GM12878 (cell line): ENCODE measurements at regions not wholly inside any gene's neighbourhood (a gene's known extent, or its start where the extent isn't known, plus 50 kb on each side); places are given as distances from the start of the nearest gene placed in this dataset.

Source experiments
- ATAC-seq: fragments of 200-7000 bp; cut with Tn5 transposase; 3 replicates; pipeline ENCODE4 v1.9.1; 2020; ENCODE audit warnings: mild to moderate bottlenecking, moderate library complexity
- BruUV-seq: library from RNA; stranded (reverse); fragments of 400-500 nt; replicated peaks from 2 replicates; lab custom pipeline; 2021; lab: Mats Ljungman, UMichigan
- CTCF ChIA-PET: fragments of 300-600 bp; sonication (Branson Sonifier 250); formaldehyde crosslinking; extraction: SDS; loops from one replicate; lab custom pipeline; 2021; ENCODE audit warnings: inconsistent platforms; lab: Yijun Ruan, JAX
- POLR2A ChIA-PET: fragments of 350-600 bp; formaldehyde crosslinking; extraction: SDS; loops from one replicate; lab custom pipeline; 2021; ENCODE audit warnings: inconsistent platforms; lab: Charles Lee
- RAD21 ChIA-PET: fragments of 300-600 bp; sonication (Branson Sonifier 250); formaldehyde crosslinking; loops from one replicate; lab custom pipeline; 2023; ENCODE audit warnings: antibody characterized with exemption; ENCODE audit not compliant: unreplicated experiment; lab: Charles Lee
- SMC1A ChIA-PET: fragments of 300-600 bp; sonication (Branson Sonifier 250); formaldehyde crosslinking; loops from one replicate; lab custom pipeline; 2023; ENCODE audit not compliant: unreplicated experiment, uncharacterized antibody; lab: Charles Lee
- DNase-seq: peaks from one replicate; pipeline ENCODE4 v3.0.0-alpha.2; 2011; ENCODE audit warnings: low read depth, low spot score
- FAIRE-seq: peaks from 3 replicates; lab custom pipeline; 2011; peaks lifted over from hg19 to GRCh38; lab: Jason Lieb, UNC
- H2AFZ ChIP-seq: 2 replicates; pipeline ENCODE4 v1.6.0; 2011; ENCODE audit warnings: low read depth, low read length, control low read depth; ENCODE audit not compliant: control insufficient read depth
- H3K27ac ChIP-seq: 2 replicates; pipeline ENCODE4 v1.5.1; 2011; ENCODE audit warnings: control low read depth; ENCODE audit not compliant: control insufficient read depth, insufficient read depth
- H3K27me3 ChIP-seq, 2 experiments: replicated peaks in 1 of 2; 2 replicates each; pipeline versions ENCODE4 v1.6.0 to v1.6.1; 2011; ENCODE audit warnings: low read length in 1 of 2; ENCODE audit not compliant: control insufficient read depth in 2 of 2, insufficient read depth in 2 of 2
- H3K36me3 ChIP-seq, 2 experiments: 2 replicates each; pipeline ENCODE4 v1.5.1; 2011; ENCODE audit warnings: low read length in 1 of 2; ENCODE audit not compliant: control insufficient read depth in 2 of 2, insufficient read depth in 2 of 2
- H3K4me1 ChIP-seq: 2 replicates; pipeline ENCODE4 v1.6.1; 2011; ENCODE audit warnings: mild to moderate bottlenecking, low read length, moderate library complexity, mixed read lengths; ENCODE audit not compliant: control insufficient read depth, insufficient read depth
- H3K4me2 ChIP-seq: 2 replicates; pipeline ENCODE4 v1.6.0; 2011; ENCODE audit warnings: control low read depth; ENCODE audit not compliant: control insufficient read depth, insufficient read depth
- H3K4me3 ChIP-seq: fragments of 200-600 bp; sonication (generic); 2 replicates; pipeline ENCODE4 v1.5.1; 2016
- H3K79me2 ChIP-seq: 2 replicates; pipeline ENCODE4 v1.6.0; 2011; ENCODE audit warnings: low read length; ENCODE audit not compliant: control insufficient read depth, insufficient read depth
- H3K9ac ChIP-seq: 2 replicates; pipeline ENCODE4 v1.8.0; 2011; ENCODE audit warnings: low read length, control low read depth, mixed read lengths; ENCODE audit not compliant: control insufficient read depth, insufficient read depth
- H3K9me3 ChIP-seq: replicated peaks from 3 replicates; pipeline ENCODE4 v1.5.1; 2011; ENCODE audit warnings: mild to moderate bottlenecking, low read length; ENCODE audit not compliant: control insufficient read depth, insufficient read depth
- H4K20me1 ChIP-seq: 2 replicates; pipeline ENCODE4 v1.6.0; 2011; ENCODE audit not compliant: control insufficient read depth, insufficient read depth
- ASH2L ChIP-seq: fragments of 300-600, 200-600 bp; sonication (generic); IDR thresholded peaks from 2 replicates; pipeline ENCODE4 v1.6.1; 2017; ENCODE audit warnings: low read depth, mild to moderate bottlenecking, borderline replicate concordance
- ATF2 ChIP-seq: IDR thresholded peaks from 2 replicates; pipeline ENCODE4 v1.6.1; 2012; ENCODE audit warnings: low read length, inconsistent platforms
- BCL3 ChIP-seq: IDR thresholded peaks from 2 replicates; pipeline ENCODE4 v1.6.1; 2011; ENCODE audit warnings: borderline replicate concordance, low read depth, mild to moderate bottlenecking, moderate library complexity, low read length; ENCODE audit not compliant: insufficient read depth, poor library complexity, severe bottlenecking
- CBFB ChIP-seq: IDR thresholded peaks from 2 replicates; pipeline ENCODE4 v1.6.1; 2016; ENCODE audit warnings: antibody characterized with exemption, low read depth
- IKZF2 ChIP-seq, 2 experiments: fragments of 450-650 bp; IDR thresholded peaks; 2 replicates each; pipeline ENCODE4 v1.6.1; 2017; ENCODE audit warnings: mild to moderate bottlenecking in 2 of 2, moderate library complexity in 2 of 2
- LARP7 ChIP-seq: fragments of 450-650 bp; IDR thresholded peaks from 2 replicates; pipeline ENCODE4 v1.6.1; 2017; ENCODE audit warnings: mild to moderate bottlenecking
- MTA3 ChIP-seq: IDR thresholded peaks from 2 replicates; pipeline ENCODE4 v1.6.1; 2012; ENCODE audit warnings: low read length, inconsistent platforms, borderline replicate concordance
- NBN ChIP-seq: fragments of 450-650 bp; IDR thresholded peaks from 2 replicates; pipeline ENCODE4 v1.6.1; 2016
- NRF1 ChIP-seq: conservative IDR thresholded peaks from 2 replicates; pipeline ENCODE4 v1.6.1; 2011; ENCODE audit warnings: mild to moderate bottlenecking, low read depth, low read length, improper control_type of control experiment
- SP1 ChIP-seq: IDR thresholded peaks from one replicate; pipeline ENCODE4 v1.6.1; 2011; ENCODE audit warnings: low read depth, low read length
- SPI1 ChIP-seq: IDR thresholded peaks from 2 replicates; pipeline ENCODE4 v1.6.1; 2011; ENCODE audit warnings: low read depth, mild to moderate bottlenecking, low read length, moderate library complexity, borderline replicate concordance; ENCODE audit not compliant: insufficient read depth
- SRF ChIP-seq, 2 experiments: IDR thresholded peaks; 2 replicates each; pipeline ENCODE4 v1.6.1; 2011; ENCODE audit warnings: low read depth in 2 of 2, low read length in 2 of 2, mild to moderate bottlenecking in 1 of 2, moderate library complexity in 1 of 2
- TCF7 ChIP-seq: IDR thresholded peaks from 2 replicates; pipeline ENCODE4 v1.6.1; 2014; ENCODE audit warnings: antibody characterized with exemption, borderline replicate concordance
- WRNIP1 ChIP-seq: IDR thresholded peaks from 2 replicates; pipeline ENCODE4 v1.6.1; 2011; ENCODE audit warnings: low read depth, low read length, improper control_type of control experiment, borderline replicate concordance
- ZNF24 ChIP-seq: fragments of 450-650 bp; IDR thresholded peaks from 2 replicates; pipeline ENCODE4 v1.6.1; 2017; ENCODE audit warnings: antibody characterized with exemption, mild to moderate bottlenecking
- ZNF622 ChIP-seq: fragments of 450-650 bp; IDR thresholded peaks from 2 replicates; pipeline ENCODE4 v1.6.1; 2017; ENCODE audit warnings: mild to moderate bottlenecking, inconsistent platforms
- ZNF687 ChIP-seq: fragments of 450-650 bp; IDR thresholded peaks from 2 replicates; pipeline ENCODE4 v1.6.1; 2017; ENCODE audit warnings: mild to moderate bottlenecking, moderate library complexity
- ZZZ3 ChIP-seq: IDR thresholded peaks from 2 replicates; pipeline ENCODE4 v1.6.1; 2011; ENCODE audit warnings: low read depth; ENCODE audit not compliant: control insufficient read depth, insufficient read length
- WGBS: methylation state at CpG from one replicate; pipeline ENCODE4 v1.1.6; 2016; ENCODE audit warnings: low lambda C conversion rate; ENCODE audit not compliant: insufficient replicate concordance, insufficient coverage; ENCODE audit errors: missing lambda C conversion rate; 5-methylcytosine and 5-hydroxymethylcytosine counted together
- in situ Hi-C: fragments of 300-500 bp; cut with MboI; formaldehyde crosslinking; loops from 9 replicates; pipeline ENCODE4 v1.14.3; 2018; ENCODE audit warnings: mixed read lengths
- intact Hi-C: fragments of 100-400 bp; cut with micrococcal nuclease; formaldehyde crosslinking; loops from one replicate; pipeline ENCODE4 v1.14.2; 2022; ENCODE audit not compliant: unreplicated experiment

- TF ChIP-seq CBFB (no peak), IKZF2 (IDR thresholded peaks at IDR 0.05) (no peak), MTA3 (no peak), LARP7 (no peak), ATF2 (no peak), WRNIP1 (no peak), ZNF622 (no peak), ASH2L (no peak), ZZZ3 (no peak), ZNF24 (no peak)
These were observed 563.4 kb downstream of the ACTR3B start (continued) for GRCh38 chr7:153322991-153323390.

- ChIA-PET POLR2A (no interaction called here), SMC1A (no interaction called here), CTCF (no interaction called here), RAD21 (no interaction called here)
- Histone ChIP-seq H2AFZ (no peak overlapping the region), H3K4me1 (no peaks in the 10 kb centered on the region), H3K9me3 (no peaks in the 10 kb centered on the region), H3K36me3 (no peaks in the 10 kb centered on the region), H3K27me3 (no peaks in the 10 kb centered on the region), H3K9ac (no peak overlapping the region), H3K79me2 (no peaks in the 10 kb centered on the region), H3K4me2 (no peak overlapping the region), H3K27ac (no peak overlapping the region), H3K4me3 (no peak overlapping the region), H4K20me1 (no peaks in the 10 kb centered on the region)
- no peak for FAIRE-seq
- DNase-seq = no peak
- WGBS = 44% methylated on average over 5 of the region's 5 CpGs
- in situ Hi-C loops = no loop called here
- no peak for ATAC-seq
- intact Hi-C loops = no loop called here
- BruUV-seq = no TSS peak
- TF ChIP-seq NRF1 (no peak), SP1 (no peak), BCL3 (no peak), SRF (IDR thresholded peaks at IDR 0.05; ENCODE audit: low read depth in 2 of 2, low read length in 2 of 2) (no peak), TCF7 (no peak), NBN (no peak), ZNF687 (no peak), SPI1 (no peak)
These were observed 564.5 kb downstream of the ACTR3B start for GRCh38 chr7:153324094-153324493.
